OCI-LY1 (cell line): ENCODE measurements at regions not wholly inside any gene's neighbourhood (a gene's known extent, or its start where the extent isn't known, plus 50 kb on each side); places are given as distances from the start of the nearest gene placed in this dataset.

Experiments
- H2AFZ ChIP-seq: fragments of 200-600 bp; sonication (generic), shearing (Covaris generic); 2 replicates; pipeline ENCODE4 v1.6.0; 2014; ENCODE audit warnings: antibody characterized with exemption, mild to moderate bottlenecking, low read length
- H3F3A ChIP-seq: fragments of 200-600 bp; sonication (generic), shearing (Covaris generic); 2 replicates; pipeline ENCODE4 v1.6.0; 2014; ENCODE audit warnings: mild to moderate bottlenecking, antibody characterized with exemption, low read length, moderate library complexity; ENCODE audit not compliant: insufficient read depth
- H3K27ac ChIP-seq: fragments of 200-600 bp; sonication (generic); 2 replicates; pipeline ENCODE4 v1.5.1; 2014; ENCODE audit warnings: low read length, mixed run types, mild to moderate bottlenecking, low read depth; ENCODE audit not compliant: poor library complexity, severe bottlenecking
- H3K27me3 ChIP-seq: fragments of 200-600 bp; sonication (generic); 2 replicates; pipeline ENCODE4 v1.6.0; 2014; ENCODE audit warnings: antibody characterized with exemption, mild to moderate bottlenecking, low read length, moderate library complexity; ENCODE audit not compliant: insufficient read depth
- H3K36me3 ChIP-seq: fragments of 200-600 bp; sonication (generic); 2 replicates; pipeline ENCODE4 v1.6.1; 2014; ENCODE audit warnings: mild to moderate bottlenecking, antibody characterized with exemption, low read length, moderate library complexity, mixed read lengths; ENCODE audit not compliant: insufficient read depth
- H3K4me1 ChIP-seq: fragments of 200-600 bp; sonication (generic); 2 replicates; pipeline ENCODE4 v1.5.1; 2014; ENCODE audit warnings: mild to moderate bottlenecking, low read length, moderate library complexity; ENCODE audit not compliant: insufficient read depth, severe bottlenecking
- H3K4me2 ChIP-seq: fragments of 200-600 bp; sonication (generic), shearing (Covaris generic); 2 replicates; pipeline ENCODE4 v1.6.1; 2014; ENCODE audit warnings: low read length
- H3K4me3 ChIP-seq: fragments of 200-600 bp; sonication (generic); 2 replicates; pipeline ENCODE4 v1.5.1; 2014; ENCODE audit warnings: low read length, low read depth, mild to moderate bottlenecking, mixed read lengths; ENCODE audit not compliant: poor library complexity, severe bottlenecking
- H3K79me2 ChIP-seq: fragments of 200-600 bp; shearing (Covaris generic); 2 replicates; pipeline ENCODE4 v1.6.1; 2016; ENCODE audit warnings: mixed run types, low read length, mixed read lengths; ENCODE audit not compliant: insufficient read depth
- H3K9ac ChIP-seq: fragments of 200-600 bp; sonication (generic), shearing (Covaris generic); 2 replicates; pipeline ENCODE4 v1.6.1; 2014; ENCODE audit warnings: mild to moderate bottlenecking, low read length, mixed read lengths
- H3K9me2 ChIP-seq: fragments of 200-600 bp; sonication (generic), shearing (Covaris generic); 2 replicates; pipeline ENCODE4 v1.6.1; 2014; ENCODE audit warnings: low read depth, mild to moderate bottlenecking, low read length, mixed read lengths
- H3K9me3 ChIP-seq: fragments of 200-600 bp; shearing (Covaris generic); 2 replicates; pipeline ENCODE4 v1.6.1; 2014; ENCODE audit warnings: low read length, mixed read lengths
- H4K20me1 ChIP-seq: fragments of 200-600 bp; sonication (generic), shearing (Covaris generic); 2 replicates; pipeline ENCODE4 v1.6.0; 2016; ENCODE audit warnings: mild to moderate bottlenecking, low read length; ENCODE audit not compliant: insufficient read depth
- CTCF ChIP-seq: fragments of 200-600 bp; sonication (generic), shearing (Covaris generic); IDR thresholded peaks from 2 replicates; pipeline ENCODE4 v1.5.1; 2017; ENCODE audit warnings: mild to moderate bottlenecking, antibody characterized with exemption, low read length, moderate library complexity, mixed read lengths
- EZH2 ChIP-seq: fragments of 200-600 bp; sonication (generic), shearing (Covaris generic); IDR thresholded peaks from 2 replicates; pipeline ENCODE4 v1.8.0; 2017; ENCODE audit warnings: borderline replicate concordance, mixed run types, mild to moderate bottlenecking, antibody characterized with exemption, low read length, moderate library complexity, mixed read lengths

GRCh38 chr2:15706424-15706823 lies 114.8 kb downstream of the DDX1 start:
- Histone ChIP-seq H3K4me2 (no peak overlapping the region), H3K4me3 (no peak overlapping the region), H3K36me3 (no peaks in the 10 kb centered on the region), H3K27me3 (peaks cover 4% of the 10 kb centered on the region; the same call in 1 of the 2 replicates), H3K27ac (no peak overlapping the region), H3K9me3 (no peaks in the 10 kb centered on the region), H3F3A (no peaks in the 10 kb centered on the region), H3K9me2 (no peaks in the 10 kb centered on the region), H3K9ac (no peak overlapping the region), H3K79me2 (no peaks in the 10 kb centered on the region), H4K20me1 (no peaks in the 10 kb centered on the region), H2AFZ (no peak overlapping the region), H3K4me1 (no peaks in the 10 kb centered on the region)
- TF ChIP-seq EZH2 (no peak), CTCF (no peak)

- Histone ChIP-seq H3K79me2 (no peaks in the 10 kb centered on the region), H3K27ac (no peak overlapping the region), H3K4me1 (no peaks in the 10 kb centered on the region), H3K36me3 (no peaks in the 10 kb centered on the region), H3K9me3 (no peaks in the 10 kb centered on the region), H2AFZ (no peak overlapping the region), H3K4me3 (no peak overlapping the region), H4K20me1 (no peaks in the 10 kb centered on the region), H3K9ac (no peak overlapping the region), H3K27me3 (peaks cover 4% of the 10 kb centered on the region; the same call in 1 of the 2 replicates), H3K9me2 (no peaks in the 10 kb centered on the region), H3F3A (no peaks in the 10 kb centered on the region), H3K4me2 (no peak overlapping the region)
- TF ChIP-seq EZH2 (no peak), CTCF (no peak)
These were observed 115.4 kb downstream of the DDX1 start for GRCh38 chr2:15706986-15707632.

- Histone ChIP-seq H3K4me2 (no peak overlapping the region), H3K79me2 (no peaks in the 10 kb centered on the region), H4K20me1 (no peaks in the 10 kb centered on the region), H3K27me3 (peaks cover 4% of the 10 kb centered on the region; the same call in 1 of the 2 replicates), H3F3A (no peaks in the 10 kb centered on the region), H3K27ac (no peak overlapping the region), H2AFZ (no peak overlapping the region), H3K4me1 (no peaks in the 10 kb centered on the region), H3K9ac (no peak overlapping the region), H3K9me2 (no peaks in the 10 kb centered on the region), H3K4me3 (no peak overlapping the region), H3K36me3 (no peaks in the 10 kb centered on the region), H3K9me3 (no peaks in the 10 kb centered on the region)
- no peak for TF ChIP-seq EZH2
- no peak for TF ChIP-seq CTCF
These were observed 116.5 kb downstream of the DDX1 start for GRCh38 chr2:15708161-15708560.
